ENCODE measurements at regions not wholly inside any gene's neighbourhood (a gene's known extent, or its start where the extent isn't known, plus 50 kb on each side); places are given as distances from the start of the nearest gene placed in this dataset.

DNA sequence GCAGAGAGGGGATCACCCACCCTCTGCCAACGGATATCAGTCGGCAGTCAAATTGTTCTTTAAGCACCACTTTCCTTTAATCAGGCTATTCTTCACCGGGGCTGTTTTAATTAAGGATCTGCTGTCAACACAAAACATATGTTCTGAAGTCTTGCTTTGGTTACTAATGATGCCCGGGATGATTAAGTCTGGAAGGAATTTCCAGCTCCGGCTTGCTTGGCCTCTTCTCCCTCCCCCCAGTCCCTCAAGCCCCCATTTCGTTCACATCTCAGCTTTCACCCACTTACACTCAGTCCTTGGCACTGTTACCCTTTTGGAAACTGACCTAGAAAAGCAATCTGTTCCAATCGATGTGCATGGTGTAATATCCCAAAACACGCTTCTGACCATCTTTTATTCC is 74.7 kb downstream of the MSX2 start:
- FAIRE-seq (no peak), DNase-seq (ENCODE audit: low read depth in 1 of 2, low spot score in 1 of 2) (no peak), ATAC-seq (no peak)
- H3K27ac ChIP-seq: no peak overlapping the region
- no peak overlapping the region for H3K4me2 ChIP-seq
- no peaks in the 10 kb centered on the region; the same call in 2 of the 3 replicates for H3K9me3 ChIP-seq
- WGBS (ENCODE audit: missing lambda C conversion rate): 6% methylated on average over 7 of the region's 8 CpGs
- CTCF ChIA-PET: interaction anchor here (0.6 kb wide), 1 partner anchor 639 kb away, joined by 3 read pairs; no protein-coding TSS in a partner anchor
- no peak for TF ChIP-seq RNF2 (IDR thresholded peaks at IDR 0.05; ENCODE audit: borderline replicate concordance, low read depth)
- TF ChIP-seq, protein P1, sequence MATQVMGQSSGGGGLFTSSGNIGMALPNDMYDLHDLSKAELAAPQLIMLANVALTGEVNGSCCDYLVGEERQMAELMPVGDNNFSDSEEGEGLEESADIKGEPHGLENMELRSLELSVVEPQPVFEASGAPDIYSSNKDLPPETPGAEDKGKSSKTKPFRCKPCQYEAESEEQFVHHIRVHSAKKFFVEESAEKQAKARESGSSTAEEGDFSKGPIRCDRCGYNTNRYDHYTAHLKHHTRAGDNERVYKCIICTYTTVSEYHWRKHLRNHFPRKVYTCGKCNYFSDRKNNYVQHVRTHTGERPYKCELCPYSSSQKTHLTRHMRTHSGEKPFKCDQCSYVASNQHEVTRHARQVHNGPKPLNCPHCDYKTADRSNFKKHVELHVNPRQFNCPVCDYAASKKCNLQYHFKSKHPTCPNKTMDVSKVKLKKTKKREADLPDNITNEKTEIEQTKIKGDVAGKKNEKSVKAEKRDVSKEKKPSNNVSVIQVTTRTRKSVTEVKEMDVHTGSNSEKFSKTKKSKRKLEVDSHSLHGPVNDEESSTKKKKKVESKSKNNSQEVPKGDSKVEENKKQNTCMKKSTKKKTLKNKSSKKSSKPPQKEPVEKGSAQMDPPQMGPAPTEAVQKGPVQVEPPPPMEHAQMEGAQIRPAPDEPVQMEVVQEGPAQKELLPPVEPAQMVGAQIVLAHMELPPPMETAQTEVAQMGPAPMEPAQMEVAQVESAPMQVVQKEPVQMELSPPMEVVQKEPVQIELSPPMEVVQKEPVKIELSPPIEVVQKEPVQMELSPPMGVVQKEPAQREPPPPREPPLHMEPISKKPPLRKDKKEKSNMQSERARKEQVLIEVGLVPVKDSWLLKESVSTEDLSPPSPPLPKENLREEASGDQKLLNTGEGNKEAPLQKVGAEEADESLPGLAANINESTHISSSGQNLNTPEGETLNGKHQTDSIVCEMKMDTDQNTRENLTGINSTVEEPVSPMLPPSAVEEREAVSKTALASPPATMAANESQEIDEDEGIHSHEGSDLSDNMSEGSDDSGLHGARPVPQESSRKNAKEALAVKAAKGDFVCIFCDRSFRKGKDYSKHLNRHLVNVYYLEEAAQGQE (IDR thresholded peaks at IDR 0.05): no peak
- TF ChIP-seq HOXB13 (CRISPR knock-in tag; IDR thresholded peaks at IDR 0.05; ENCODE audit: low read depth): no peak
- no peaks in the 10 kb centered on the region for H3K4me1 ChIP-seq
- no peak overlapping the region for H3K4me3 ChIP-seq
- POLR2A ChIA-PET: no interaction called here

GRCh38 chr5:174798551-174798951 is 74.2 kb downstream of the MSX2 start:
- no peak for TF ChIP-seq CBX8 (IDR thresholded peaks at IDR 0.05)
- no peak for TF ChIP-seq MAX (IDR thresholded peaks at IDR 0.05)
- TF ChIP-seq JUNB (IDR thresholded peaks at IDR 0.05): no peak
- TF ChIP-seq HOXA7 (CRISPR knock-in tag; IDR thresholded peaks at IDR 0.05): no peak
- TF ChIP-seq EP300 (IDR thresholded peaks at IDR 0.05): no peak
- POLR2A ChIA-PET: no interaction called here
- no peak for FAIRE-seq

DNA sequence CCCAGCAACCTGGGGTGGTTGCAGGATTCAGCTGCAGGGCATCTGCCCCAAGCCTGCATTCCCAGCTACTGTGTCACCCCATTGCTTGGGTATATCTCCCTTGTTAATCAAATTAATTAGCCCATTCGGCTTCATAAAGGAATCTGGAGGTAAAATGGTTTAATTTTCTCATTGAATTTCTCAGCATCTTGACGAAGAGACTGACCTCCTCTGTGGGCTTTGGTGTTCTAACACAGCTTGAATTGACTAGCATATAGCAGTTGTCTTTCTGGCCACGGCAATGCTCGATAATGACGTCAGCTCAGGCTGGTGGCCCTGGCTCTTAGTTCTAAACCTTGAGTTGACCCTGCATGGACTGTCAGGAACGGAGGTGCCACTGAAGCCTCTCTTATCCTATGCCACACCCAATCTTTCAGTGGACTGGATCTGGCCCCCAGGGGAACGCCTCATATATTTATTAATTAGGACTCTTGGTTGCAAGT is 72.4 kb downstream of the MSX2 start:
- H3K9me3 ChIP-seq: no peaks in the 10 kb centered on the region; the same call in 2 of the 3 replicates
- TF ChIP-seq FOSL2 (IDR thresholded peaks at IDR 0.05) (no peak), FOSL2 (CRISPR knock-in tag; IDR thresholded peaks at IDR 0.05) (no peak), TP53 (CRISPR knock-in tag; IDR thresholded peaks at IDR 0.05) (no peak), NFE2L2 (conservative IDR thresholded peaks at IDR 0.05; ENCODE audit: low read length) (no peak), JUN (IDR thresholded peaks at IDR 0.05) (no peak), MAZ (IDR thresholded peaks at IDR 0.05; ENCODE audit: borderline replicate concordance, low read depth, low read length) (no peak), ZFP36 (IDR thresholded peaks at IDR 0.05; ENCODE audit: borderline replicate concordance, partially characterized antibody) (no peak), NR3C1 (IDR thresholded peaks at IDR 0.05) (no peak), JUNB (IDR thresholded peaks at IDR 0.05) (no peak)
- no peak overlapping the region for H3K27ac ChIP-seq
- H3K4me2 ChIP-seq: no peak overlapping the region
- ChIA-PET CTCF (interaction anchor here (1.8 kb wide), 1 partner anchor 377 kb away, joined by 6 read pairs; no protein-coding TSS in a partner anchor), POLR2A (no interaction called here)
- no peak for FAIRE-seq
- ATAC-seq: no peak
- 26% methylated on average over 7 of the region's 7 CpGs for WGBS (ENCODE audit: missing lambda C conversion rate)
- no peak overlapping the region for H3K4me3 ChIP-seq
- H3K4me1 ChIP-seq: no peaks in the 10 kb centered on the region
- no peak for DNase-seq (ENCODE audit: low read depth in 1 of 2, low spot score in 1 of 2)

More at GRCh38 chr5:174798551-174798951, 74.2 kb downstream of the MSX2 start:
- Histone ChIP-seq H3K27ac (no peak overlapping the region), H3K4me1 (no peaks in the 10 kb centered on the region), H3K9me3 (no peaks in the 10 kb centered on the region; the same call in 2 of the 3 replicates), H3K4me3 (no peak overlapping the region), H3K4me2 (no peak overlapping the region)
- DNase-seq (ENCODE audit: low read depth in 1 of 2, low spot score in 1 of 2): no peak
- ATAC-seq: no peak
- 67% methylated on average over 7 of the region's 7 CpGs for WGBS (ENCODE audit: missing lambda C conversion rate)
- CTCF ChIA-PET: interaction anchor here (0.6 kb wide), 2 partner anchors 638 to 754 kb away, joined by 3 read pairs; no protein-coding TSS in a partner anchor

- no peak for DNase-seq (ENCODE audit: low read depth in 1 of 2, low spot score in 1 of 2)
- Histone ChIP-seq H3K27ac (no peak overlapping the region), H3K9me3 (no peaks in the 10 kb centered on the region; the same call in 2 of the 3 replicates), H3K4me1 (no peaks in the 10 kb centered on the region), H3K4me2 (no peak overlapping the region), H3K4me3 (no peak overlapping the region)
- ChIA-PET POLR2A (no interaction called here), CTCF (interaction anchor here (1.0 to 5.2 kb wide), 6 partner anchors 17 to 377 kb away, joined by 3 to 20 read pairs (median 4); no protein-coding TSS in a partner anchor)
- no peak for FAIRE-seq
- WGBS (ENCODE audit: missing lambda C conversion rate): 43% methylated on average over 9 of the region's 11 CpGs
- ATAC-seq: no peak
- TF ChIP-seq FOSL2 (IDR thresholded peaks at IDR 0.05): no peak
- no peak for TF ChIP-seq FOSL2 (CRISPR knock-in tag; IDR thresholded peaks at IDR 0.05)
- no peak for TF ChIP-seq USF2 (IDR thresholded peaks at IDR 0.05)
- no peak for TF ChIP-seq TFCP2L1 (CRISPR knock-in tag; IDR thresholded peaks at IDR 0.05)
- no peak for TF ChIP-seq POLR2A (IDR thresholded peaks at IDR 0.05; ENCODE audit: low read length)
- no peak for TF ChIP-seq PHF8 (IDR thresholded peaks at IDR 0.05; ENCODE audit: borderline replicate concordance, low read depth)
- no peak for TF ChIP-seq ZFP36 (IDR thresholded peaks at IDR 0.05; ENCODE audit: borderline replicate concordance, partially characterized antibody)
- no peak for TF ChIP-seq JUN (IDR thresholded peaks at IDR 0.05)
- TF ChIP-seq HOXB13 (CRISPR knock-in tag; IDR thresholded peaks at IDR 0.05; ENCODE audit: low read depth): no peak
- TF ChIP-seq CTCF (IDR thresholded peaks at IDR 0.05): no peak
- TF ChIP-seq ZNF302 (CRISPR knock-in tag; IDR thresholded peaks at IDR 0.05): no peak
- no peak for TF ChIP-seq MYC (IDR thresholded peaks at IDR 0.05; ENCODE audit: borderline replicate concordance, low read length)
Measured at GRCh38 chr5:174794931-174795672, 70.7 kb downstream of the MSX2 start.

Measured in A549 (cell line).